ENCODE measurements at regions not wholly inside any gene's neighbourhood (a gene's known extent, or its start where the extent isn't known, plus 50 kb on each side); places are given as distances from the start of the nearest gene placed in this dataset.
"Not testable (repeated sequence)": the region's sequence is repeated elsewhere in the genome, so short reads cannot be mapped to it uniquely, and the experiment has no call there.

GRCh38 chr2:236836028-236836427 is 249.7 kb upstream of the COPS8 start:
- not testable (repeated sequence) for TF ChIP-seq CTCF (IDR thresholded peaks at IDR 0.05); JUN (CRISPR knock-in tag; IDR thresholded peaks at IDR 0.05); MYBL2 (CRISPR knock-in tag; IDR thresholded peaks at IDR 0.05); FOXJ3 (CRISPR knock-in tag; IDR thresholded peaks at IDR 0.05; ENCODE audit: borderline replicate concordance); KAT7 (CRISPR knock-in tag; IDR thresholded peaks at IDR 0.05; ENCODE audit: borderline replicate concordance); SMAD3 (CRISPR knock-in tag; IDR thresholded peaks at IDR 0.05; ENCODE audit: borderline replicate concordance); GTF2I (CRISPR knock-in tag; conservative IDR thresholded peaks at IDR 0.05); USF2 (CRISPR knock-in tag; IDR thresholded peaks at IDR 0.05); ATF6 (CRISPR knock-in tag; IDR thresholded peaks at IDR 0.05); CBFB (CRISPR knock-in tag; IDR thresholded peaks at IDR 0.05; ENCODE audit: low read depth); CREB1 (CRISPR knock-in tag; IDR thresholded peaks at IDR 0.05); NR1H2 (CRISPR knock-in tag; IDR thresholded peaks at IDR 0.05); ELF4 (CRISPR knock-in tag; IDR thresholded peaks at IDR 0.05; ENCODE audit: low read depth)
